Body of pancreas (tissue), 4 donors: ENCODE measurements at regions not wholly inside any gene's neighbourhood (a gene's known extent, or its start where the extent isn't known, plus 50 kb on each side); places are given as distances from the start of the nearest gene placed in this dataset.

Experiments used
- CTCF ChIP-seq, 7 experiments: fragments of 450-650 bp in 4 of 7; fragments of 200-600 bp in 3 of 7; sonication (generic) in 3 of 7; IDR thresholded peaks; one replicate each; pipeline ENCODE4 v1.5.1; 2016 to 2019; ENCODE audit warnings: antibody characterized with exemption in 7 of 7
- POLR2A ChIP-seq, 3 donors: fragments of 450-650 bp; IDR thresholded peaks; one replicate each; pipeline ENCODE4 v1.6.1; 2016; ENCODE audit warnings: antibody characterized with exemption in 3 of 3, mild to moderate bottlenecking in 2 of 3

- TF ChIP-seq POLR2A (IDR thresholded peaks at IDR 0.05) (no peak), CTCF (IDR thresholded peaks at IDR 0.05) (no peak)
Observed at GRCh38 chr6:137724018-137724403, 143.0 kb upstream of the TNFAIP3 start.
